Cerebellar cortex (tissue), 1 donor: ENCODE measurements at regions not wholly inside any gene's neighbourhood (a gene's known extent, or its start where the extent isn't known, plus 50 kb on each side); places are given as distances from the start of the nearest gene placed in this dataset.
A peak's percentile ranks its signal among the peaks of the same experiment; 100 is the strongest.
"Not testable (repeated sequence)": the region's sequence is repeated elsewhere in the genome, so short reads cannot be mapped to it uniquely, and the experiment has no call there.

Experiments
- DNase-seq: peaks from one replicate; pipeline ENCODE4 v3.0.0-alpha.2; 2015; ENCODE audit warnings: low spot score

GRCh38 chr5:175347027-175347426 is 97.0 kb downstream of the DRD1 start:
- DNase-seq: no peak

GRCh38 chr5:175344331-175345195 is 99.4 kb downstream of the DRD1 start:
- no peak for DNase-seq

GRCh38 chr5:175343308-175343707 is 100.7 kb downstream of the DRD1 start:
- DNase-seq: no peak

GRCh38 chr5:175340180-175340579 is 103.8 kb downstream of the DRD1 start:
- no peak for DNase-seq

- no peak for DNase-seq
Measured at GRCh38 chr5:175337680-175338079, 106.3 kb downstream of the DRD1 start.

GRCh38 chr5:175336781-175337180 is 107.2 kb downstream of the DRD1 start:
- no peak for DNase-seq

- no peak for DNase-seq
Measured at GRCh38 chr5:175335691-175336090, 108.3 kb downstream of the DRD1 start.

- DNase-seq: not testable (repeated sequence)
Measured at GRCh38 chr5:175331173-175332036, 112.6 kb downstream of the DRD1 start.

GRCh38 chr5:175329976-175330375 is 114.0 kb downstream of the DRD1 start:
- no peak for DNase-seq

- no peak for DNase-seq
Measured at GRCh38 chr5:175328687-175329086, 115.3 kb downstream of the DRD1 start.

- DNase-seq: no peak
Measured at GRCh38 chr5:175328176-175328575, 115.8 kb downstream of the DRD1 start.

GRCh38 chr5:175325681-175326080 is 118.3 kb downstream of the DRD1 start:
- DNase-seq: peak; percentile 1

- peak; percentile 1 for DNase-seq
Measured at GRCh38 chr5:175321927-175322532, 122.0 kb downstream of the DRD1 start.

- DNase-seq: no peak
Measured at GRCh38 chr5:175319199-175319598, 124.8 kb downstream of the DRD1 start.

GRCh38 chr5:175317872-175318271 is 126.1 kb downstream of the DRD1 start:
- no peak for DNase-seq

- no peak for DNase-seq
Measured at GRCh38 chr5:175309218-175309810, 134.7 kb downstream of the DRD1 start.

- DNase-seq: no peak
Measured at GRCh38 chr5:175308701-175309100, 135.3 kb downstream of the DRD1 start.

- no peak for DNase-seq
Measured at GRCh38 chr5:175306381-175306780, 137.6 kb downstream of the DRD1 start.

- no peak for DNase-seq
Measured at GRCh38 chr5:175305251-175305650, 138.7 kb downstream of the DRD1 start.

GRCh38 chr5:175290379-175290778 is 153.6 kb downstream of the DRD1 start:
- DNase-seq: no peak

- peak; percentile 65 for DNase-seq
Measured at GRCh38 chr5:175288048-175288621, 155.8 kb downstream of the DRD1 start.

GRCh38 chr5:175286981-175287380 is 157.0 kb downstream of the DRD1 start:
- DNase-seq: no peak
